Panc1 (cell line): ENCODE measurements at regions not wholly inside any gene's neighbourhood (a gene's known extent, or its start where the extent isn't known, plus 50 kb on each side); places are given as distances from the start of the nearest gene placed in this dataset.

Experiments
- ATAC-seq: fragments of 200-7000 bp; cut with Tn5 transposase; 2 replicates; pipeline ENCODE4 v1.9.1; 2020; ENCODE audit warnings: mild to moderate bottlenecking, moderate library complexity
- BruUV-seq: library from RNA; stranded (reverse); fragments of 400-500 nt; replicated peaks from 2 replicates; lab custom pipeline; 2021; lab: Mats Ljungman, UMichigan
- CTCF ChIA-PET: fragments of 300-600 bp; sonication (Branson Sonifier 250); formaldehyde crosslinking; loops from one replicate; lab custom pipeline; 2022; ENCODE audit warnings: antibody characterized with exemption; lab: Charles Lee
- POLR2A ChIA-PET: fragments of 300-600 bp; sonication (Branson Sonifier 250); formaldehyde crosslinking; loops from one replicate; lab custom pipeline; 2022; ENCODE audit warnings: antibody characterized with exemption; lab: Charles Lee
- DNase-seq: peaks from one replicate; pipeline ENCODE4 v3.0.0-alpha.2; 2010; ENCODE audit warnings: low read depth, low spot score
- H3K27ac ChIP-seq: 2 replicates; pipeline ENCODE4 v1.5.1; 2011; ENCODE audit warnings: mild to moderate bottlenecking, low read length, inconsistent platforms
- H3K27me3 ChIP-seq: fragments of 200-500 bp; sonication (Bioruptor generic); 2 replicates; pipeline ENCODE4 v1.6.0; 2014; ENCODE audit warnings: low read length, inconsistent platforms; ENCODE audit not compliant: control insufficient read depth, insufficient read depth
- H3K36me3 ChIP-seq: fragments of 200-500 bp; sonication (Bioruptor generic); 2 replicates; pipeline ENCODE4 v1.5.1; 2014; ENCODE audit warnings: inconsistent platforms, mild to moderate bottlenecking, low read length, moderate library complexity; ENCODE audit not compliant: control insufficient read depth, insufficient read depth
- H3K4me1 ChIP-seq: 2 replicates; pipeline ENCODE4 v1.5.1; 2011; ENCODE audit warnings: inconsistent platforms, mild to moderate bottlenecking, low read length, moderate library complexity; ENCODE audit not compliant: control insufficient read depth, insufficient read depth
- H3K4me3 ChIP-seq, 2 experiments: 2 replicates each; pipeline ENCODE4 v1.5.1; 2011 to 2012; ENCODE audit warnings: low read depth in 2 of 2, low read length in 2 of 2, mild to moderate bottlenecking in 2 of 2, inconsistent platforms in 1 of 2, moderate library complexity in 1 of 2
- H3K9me3 ChIP-seq: fragments of 200-500 bp; sonication (Bioruptor generic); 2 replicates; pipeline ENCODE4 v1.5.1; 2014; ENCODE audit warnings: low read depth, mild to moderate bottlenecking, inconsistent platforms, low read length, moderate library complexity; ENCODE audit not compliant: control insufficient read depth, insufficient read depth
- POLR2AphosphoS5 ChIP-seq: IDR thresholded peaks from 2 replicates; pipeline ENCODE4 v1.6.1; 2012; ENCODE audit warnings: mild to moderate bottlenecking, low read depth, low read length, moderate library complexity
- SIN3A ChIP-seq: IDR thresholded peaks from 2 replicates; pipeline ENCODE4 v1.6.1; 2012; ENCODE audit warnings: low read depth, mild to moderate bottlenecking, low read length, moderate library complexity, borderline replicate concordance; ENCODE audit not compliant: insufficient read depth
- TCF7L2 ChIP-seq: IDR thresholded peaks from 2 replicates; pipeline ENCODE4 v1.6.1; 2011; ENCODE audit warnings: mild to moderate bottlenecking, low read depth, low read length, inconsistent platforms
- in situ Hi-C: cut with HindIII; loops from 2 replicates; pipeline ENCODE4 v1.10.0; 2016; ENCODE audit warnings: low sequenced_read_pairs, low pct_unique_long_range_greater_than_20kb
- intact Hi-C: fragments of 100-400 bp; cut with micrococcal nuclease; formaldehyde crosslinking; loops from one replicate; pipeline ENCODE4 v1.10.0; 2022; ENCODE audit not compliant: unreplicated experiment
- TF ChIP-seq, protein P1 (sequence below): fragments of 450-650 bp; IDR thresholded peaks from 2 replicates; pipeline ENCODE4 v1.5.1; 2017; ENCODE audit warnings: mild to moderate bottlenecking
- TF ChIP-seq, protein P2 (sequence below), 2 experiments: IDR thresholded peaks; 2 replicates each; pipeline ENCODE4 v1.6.1; 2011 to 2012; ENCODE audit warnings: low read depth in 2 of 2, control low read depth in 1 of 2, low read length in 1 of 2, mild to moderate bottlenecking in 1 of 2, moderate library complexity in 1 of 2; ENCODE audit not compliant: insufficient read depth in 1 of 2

DNA sequence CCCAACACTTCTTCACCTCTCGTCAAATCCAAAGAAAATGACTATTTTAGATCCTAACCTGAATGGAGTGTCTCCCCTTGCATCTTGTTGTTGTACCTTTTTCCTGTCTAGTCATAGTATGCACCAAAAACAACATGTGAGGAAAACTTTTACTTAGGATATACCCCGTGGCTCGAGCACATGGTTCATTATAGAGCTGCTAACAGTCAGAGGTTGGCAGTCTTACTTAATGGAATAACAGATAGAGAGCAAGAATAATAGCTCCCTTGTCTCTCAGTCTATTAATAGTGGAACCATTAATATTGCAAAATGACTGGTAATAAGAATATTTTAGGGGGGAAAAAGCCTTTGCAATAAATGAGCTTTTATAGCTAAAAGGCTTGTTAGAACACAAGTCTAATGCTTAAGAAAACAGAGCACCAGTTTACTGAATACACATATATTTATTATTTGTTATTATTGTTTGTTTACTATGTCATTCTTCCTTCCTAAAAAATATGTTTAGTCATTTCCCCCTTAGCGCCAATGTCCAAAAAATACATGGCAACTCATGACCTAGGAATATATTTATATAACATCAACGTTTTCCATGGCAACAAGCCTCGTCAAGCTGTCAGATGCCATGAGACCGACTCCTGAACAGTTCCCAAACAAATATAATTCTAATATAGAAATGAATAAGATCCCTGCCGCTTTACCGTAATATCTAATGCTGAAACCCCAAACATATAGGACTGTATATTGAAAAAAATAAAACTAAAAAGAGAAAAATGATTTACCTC lies 592.4 kb downstream of the SOX5 start:
- no peaks in the 10 kb centered on the region for H3K9me3 ChIP-seq
- POLR2A ChIA-PET, result no interaction called here
- no peak overlapping the region for H3K4me3 ChIP-seq
- in situ Hi-C loops, result no loop called here
- TF ChIP-seq POLR2AphosphoS5, result no peak
- TF ChIP-seq SIN3A, result no peak
- TF ChIP-seq, protein P1, sequence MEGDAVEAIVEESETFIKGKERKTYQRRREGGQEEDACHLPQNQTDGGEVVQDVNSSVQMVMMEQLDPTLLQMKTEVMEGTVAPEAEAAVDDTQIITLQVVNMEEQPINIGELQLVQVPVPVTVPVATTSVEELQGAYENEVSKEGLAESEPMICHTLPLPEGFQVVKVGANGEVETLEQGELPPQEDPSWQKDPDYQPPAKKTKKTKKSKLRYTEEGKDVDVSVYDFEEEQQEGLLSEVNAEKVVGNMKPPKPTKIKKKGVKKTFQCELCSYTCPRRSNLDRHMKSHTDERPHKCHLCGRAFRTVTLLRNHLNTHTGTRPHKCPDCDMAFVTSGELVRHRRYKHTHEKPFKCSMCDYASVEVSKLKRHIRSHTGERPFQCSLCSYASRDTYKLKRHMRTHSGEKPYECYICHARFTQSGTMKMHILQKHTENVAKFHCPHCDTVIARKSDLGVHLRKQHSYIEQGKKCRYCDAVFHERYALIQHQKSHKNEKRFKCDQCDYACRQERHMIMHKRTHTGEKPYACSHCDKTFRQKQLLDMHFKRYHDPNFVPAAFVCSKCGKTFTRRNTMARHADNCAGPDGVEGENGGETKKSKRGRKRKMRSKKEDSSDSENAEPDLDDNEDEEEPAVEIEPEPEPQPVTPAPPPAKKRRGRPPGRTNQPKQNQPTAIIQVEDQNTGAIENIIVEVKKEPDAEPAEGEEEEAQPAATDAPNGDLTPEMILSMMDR, result no peak
- no peak for TF ChIP-seq TCF7L2
- TF ChIP-seq, protein P2, sequence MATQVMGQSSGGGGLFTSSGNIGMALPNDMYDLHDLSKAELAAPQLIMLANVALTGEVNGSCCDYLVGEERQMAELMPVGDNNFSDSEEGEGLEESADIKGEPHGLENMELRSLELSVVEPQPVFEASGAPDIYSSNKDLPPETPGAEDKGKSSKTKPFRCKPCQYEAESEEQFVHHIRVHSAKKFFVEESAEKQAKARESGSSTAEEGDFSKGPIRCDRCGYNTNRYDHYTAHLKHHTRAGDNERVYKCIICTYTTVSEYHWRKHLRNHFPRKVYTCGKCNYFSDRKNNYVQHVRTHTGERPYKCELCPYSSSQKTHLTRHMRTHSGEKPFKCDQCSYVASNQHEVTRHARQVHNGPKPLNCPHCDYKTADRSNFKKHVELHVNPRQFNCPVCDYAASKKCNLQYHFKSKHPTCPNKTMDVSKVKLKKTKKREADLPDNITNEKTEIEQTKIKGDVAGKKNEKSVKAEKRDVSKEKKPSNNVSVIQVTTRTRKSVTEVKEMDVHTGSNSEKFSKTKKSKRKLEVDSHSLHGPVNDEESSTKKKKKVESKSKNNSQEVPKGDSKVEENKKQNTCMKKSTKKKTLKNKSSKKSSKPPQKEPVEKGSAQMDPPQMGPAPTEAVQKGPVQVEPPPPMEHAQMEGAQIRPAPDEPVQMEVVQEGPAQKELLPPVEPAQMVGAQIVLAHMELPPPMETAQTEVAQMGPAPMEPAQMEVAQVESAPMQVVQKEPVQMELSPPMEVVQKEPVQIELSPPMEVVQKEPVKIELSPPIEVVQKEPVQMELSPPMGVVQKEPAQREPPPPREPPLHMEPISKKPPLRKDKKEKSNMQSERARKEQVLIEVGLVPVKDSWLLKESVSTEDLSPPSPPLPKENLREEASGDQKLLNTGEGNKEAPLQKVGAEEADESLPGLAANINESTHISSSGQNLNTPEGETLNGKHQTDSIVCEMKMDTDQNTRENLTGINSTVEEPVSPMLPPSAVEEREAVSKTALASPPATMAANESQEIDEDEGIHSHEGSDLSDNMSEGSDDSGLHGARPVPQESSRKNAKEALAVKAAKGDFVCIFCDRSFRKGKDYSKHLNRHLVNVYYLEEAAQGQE (IDR thresholded peaks at IDR 0.05; ENCODE audit: insufficient read depth in 1 of 2, low read depth in 2 of 2, low read length in 1 of 2), result no peak
- H3K27me3 ChIP-seq, result no peaks in the 10 kb centered on the region
- DNase-seq (no peak), ATAC-seq (no peak)
- CTCF ChIA-PET, result no interaction called here
- no TSS peak for BruUV-seq
- no peaks in the 10 kb centered on the region for H3K4me1 ChIP-seq
- no peak overlapping the region for H3K27ac ChIP-seq
- no peaks in the 10 kb centered on the region for H3K36me3 ChIP-seq
- intact Hi-C loops, result no loop called here

DNA sequence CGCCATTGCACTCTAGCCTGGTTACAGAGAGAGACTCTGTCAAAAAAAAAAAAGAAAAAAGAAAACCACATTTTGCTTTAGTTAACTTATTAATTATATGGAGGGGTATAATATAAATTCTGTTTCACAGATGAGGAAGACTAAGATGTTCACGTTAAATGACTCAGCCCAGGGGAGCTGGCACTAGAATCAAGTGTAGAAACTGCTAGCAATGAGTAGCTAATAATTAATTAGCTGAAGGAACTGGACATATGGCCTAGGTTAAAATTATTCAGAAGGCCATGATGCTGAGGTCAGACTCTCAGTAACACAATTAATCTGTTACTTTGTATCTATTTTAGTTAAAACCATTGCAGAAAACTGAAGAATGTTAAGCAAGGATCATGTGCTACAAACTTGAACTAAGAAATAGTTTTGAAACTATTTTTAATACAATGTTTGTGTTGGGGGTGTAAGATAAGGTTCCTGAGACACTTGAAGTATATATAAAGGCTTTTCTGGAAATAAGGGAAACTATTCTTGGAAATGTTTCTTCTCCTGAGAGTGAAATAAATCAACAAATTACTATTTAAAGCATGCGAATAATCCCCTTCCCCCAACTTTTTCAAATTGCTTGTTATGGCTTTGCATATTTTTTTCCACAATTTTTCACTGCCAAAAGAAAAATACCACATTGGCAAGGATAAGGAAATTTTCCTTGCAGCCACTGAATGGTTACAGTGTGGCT lies 589.3 kb downstream of the SOX5 start:
- Histone ChIP-seq H3K36me3 (no peaks in the 10 kb centered on the region), H3K27me3 (no peaks in the 10 kb centered on the region), H3K4me1 (no peaks in the 10 kb centered on the region), H3K4me3 (no peak overlapping the region), H3K9me3 (no peaks in the 10 kb centered on the region), H3K27ac (no peak overlapping the region)
- ChIA-PET CTCF (no interaction called here), POLR2A (no interaction called here)
- TF ChIP-seq TCF7L2, result no peak
- intact Hi-C loops, result no loop called here
- in situ Hi-C loops, result no loop called here
- ATAC-seq, result no peak
- BruUV-seq, result no TSS peak
- DNase-seq, result no peak

DNA sequence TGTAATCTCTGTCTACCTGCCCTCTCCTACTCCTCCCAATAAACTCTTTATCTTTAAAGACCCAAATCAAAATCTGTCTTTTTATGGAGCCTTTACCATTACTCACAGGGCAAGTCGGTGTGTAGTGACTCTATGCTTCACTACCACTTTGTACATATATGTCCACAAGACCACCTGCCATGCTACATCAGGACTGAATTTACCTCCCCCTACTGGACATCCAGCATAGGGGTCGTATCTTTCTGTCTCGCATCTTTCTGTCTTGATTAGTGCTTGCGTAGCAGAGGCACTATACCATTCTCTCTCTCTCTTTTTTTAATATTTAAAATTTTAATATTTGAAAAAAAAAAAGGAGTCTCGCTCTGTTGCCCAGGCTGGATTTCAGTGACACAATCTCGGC lies 587.5 kb downstream of the SOX5 start:
- TF ChIP-seq TCF7L2 (no peak), POLR2AphosphoS5 (no peak), SIN3A (no peak)
- TF ChIP-seq, protein P1, result no peak
- TF ChIP-seq, protein P2 (IDR thresholded peaks at IDR 0.05; ENCODE audit: insufficient read depth in 1 of 2, low read depth in 2 of 2, low read length in 1 of 2), result no peak
- H3K9me3 ChIP-seq, result no peaks in the 10 kb centered on the region
- H3K27me3 ChIP-seq, result no peaks in the 10 kb centered on the region
- H3K27ac ChIP-seq, result no peak overlapping the region
- ATAC-seq (no peak), DNase-seq (no peak)
- ChIA-PET CTCF (no interaction called here), POLR2A (no interaction called here)
- in situ Hi-C loops (no loop called here), intact Hi-C loops (no loop called here)
- no peaks in the 10 kb centered on the region for H3K36me3 ChIP-seq
- H3K4me3 ChIP-seq, result no peak overlapping the region
- H3K4me1 ChIP-seq, result no peaks in the 10 kb centered on the region
- no TSS peak for BruUV-seq
